Retinal pigment epithelial cell (primary cell): ENCODE measurements at regions not wholly inside any gene's neighbourhood (a gene's known extent, or its start where the extent isn't known, plus 50 kb on each side); places are given as distances from the start of the nearest gene placed in this dataset.
"Not testable (repeated sequence)": the region's sequence is repeated elsewhere in the genome, so short reads cannot be mapped to it uniquely, and the experiment has no call there.

Experiments
- DNase-seq: peaks from one replicate; pipeline ENCODE4 v3.0.0-alpha.2; 2010; ENCODE audit warnings: low read depth
- H3K4me3 ChIP-seq: 2 replicates; pipeline ENCODE4 v1.5.1; 2011; ENCODE audit warnings: mild to moderate bottlenecking, low read length, control low read depth, moderate library complexity
- CTCF ChIP-seq: conservative IDR thresholded peaks from 2 replicates; pipeline ENCODE4 v1.5.1; 2011; ENCODE audit warnings: low read depth, low read length, control low read depth, inconsistent platforms

GRCh38 chr5:109558952-109559351 lies 130.8 kb upstream of the MAN2A1 start:
- no peak for TF ChIP-seq CTCF
- no peak for DNase-seq
- no peak overlapping the region for H3K4me3 ChIP-seq

- no peak overlapping the region for H3K4me3 ChIP-seq
- TF ChIP-seq CTCF: no peak
- DNase-seq: peak; percentile 32
Measured at GRCh38 chr5:109558364-109558763, 131.4 kb upstream of the MAN2A1 start.

- H3K4me3 ChIP-seq: no peak overlapping the region
- TF ChIP-seq CTCF: no peak
- no peak for DNase-seq
Measured at GRCh38 chr5:109553846-109554245, 135.9 kb upstream of the MAN2A1 start.

GRCh38 chr5:109551234-109551633 lies 138.5 kb upstream of the MAN2A1 start:
- DNase-seq, H3K4me3 ChIP-seq: not testable (repeated sequence)

- H3K4me3 ChIP-seq: no peak overlapping the region
- DNase-seq: no peak
- TF ChIP-seq CTCF: no peak
Measured at GRCh38 chr5:109550077-109550476, 139.7 kb upstream of the MAN2A1 start.

- no peak overlapping the region for H3K4me3 ChIP-seq
- TF ChIP-seq CTCF: no peak
- no peak for DNase-seq
Measured at GRCh38 chr5:109546461-109546860, 136.7 kb upstream of the PJA2 start.

- H3K4me3 ChIP-seq, DNase-seq: not testable (repeated sequence)
Measured at GRCh38 chr5:109544873-109545272, 135.1 kb upstream of the PJA2 start.

GRCh38 chr5:109538692-109539091 lies 128.9 kb upstream of the PJA2 start:
- not testable (repeated sequence) for DNase-seq, H3K4me3 ChIP-seq

- not testable (repeated sequence) for DNase-seq, H3K4me3 ChIP-seq
Measured at GRCh38 chr5:109535090-109535489, 125.3 kb upstream of the PJA2 start.
